Neuron (in vitro differentiated cells): ENCODE measurements at regions not wholly inside any gene's neighbourhood (a gene's known extent, or its start where the extent isn't known, plus 50 kb on each side); places are given as distances from the start of the nearest gene placed in this dataset.

ENCODE experiments used
- H2AFZ ChIP-seq: one replicate; pipeline ENCODE4 v1.6.1; 2013; ENCODE audit warnings: low read depth, mild to moderate bottlenecking, inconsistent platforms, low read length, moderate library complexity
- H3K27me3 ChIP-seq: one replicate; pipeline ENCODE4 v1.6.1; 2013; ENCODE audit warnings: low read length; ENCODE audit not compliant: insufficient read depth
- H3K36me3 ChIP-seq: one replicate; pipeline ENCODE4 v1.6.1; 2013; ENCODE audit warnings: low read length; ENCODE audit not compliant: insufficient read depth
- H3K4me1 ChIP-seq: one replicate; pipeline ENCODE4 v1.6.1; 2013; ENCODE audit warnings: low read length; ENCODE audit not compliant: insufficient read depth
- H3K4me3 ChIP-seq: 2 replicates; pipeline ENCODE4 v1.5.1; 2013; ENCODE audit warnings: mild to moderate bottlenecking, low read length, moderate library complexity
- H3K9me3 ChIP-seq: one replicate; pipeline ENCODE4 v1.6.1; 2013; ENCODE audit warnings: low read length

GRCh38 chr3:75061806-75062205 lies 447.3 kb upstream of the CNTN3 start:
- Histone ChIP-seq H3K36me3 (no peaks in the 10 kb centered on the region), H3K4me3 (no peak overlapping the region), H3K4me1 (no peaks in the 10 kb centered on the region), H3K9me3 (no peaks in the 10 kb centered on the region), H3K27me3 (no peaks in the 10 kb centered on the region), H2AFZ (no peak overlapping the region)

- Histone ChIP-seq H3K4me3 (no peak overlapping the region), H3K9me3 (no peaks in the 10 kb centered on the region)
These were observed 460.7 kb upstream of the CNTN3 start for GRCh38 chr3:75075158-75075557.

DNA sequence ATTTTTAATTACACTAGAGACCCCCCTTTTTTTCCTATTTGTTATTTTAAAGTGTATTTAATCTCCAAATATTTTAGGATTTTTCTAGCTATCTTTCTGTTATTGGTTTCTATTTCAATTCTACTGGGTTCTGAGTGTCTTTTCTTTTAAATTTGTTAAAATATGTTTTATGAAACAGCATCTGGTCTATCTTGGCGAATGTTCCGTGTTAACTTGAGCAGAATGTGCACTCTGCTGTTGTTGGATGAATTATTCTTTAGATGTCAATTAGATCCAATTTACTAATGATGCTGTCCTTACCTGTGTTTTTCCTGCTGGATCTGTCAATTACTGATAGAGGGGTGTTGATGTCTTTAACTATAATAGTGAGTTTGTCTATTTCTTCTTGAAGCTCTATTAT lies 462.0 kb upstream of the CNTN3 start:
- no peak overlapping the region for H2AFZ ChIP-seq

More at GRCh38 chr3:75075158-75075557, 460.7 kb upstream of the CNTN3 start:
- H3K4me1 ChIP-seq = no peaks in the 10 kb centered on the region
- no peaks in the 10 kb centered on the region for H3K36me3 ChIP-seq
- H2AFZ ChIP-seq = no peak overlapping the region
- no peaks in the 10 kb centered on the region for H3K27me3 ChIP-seq

DNA sequence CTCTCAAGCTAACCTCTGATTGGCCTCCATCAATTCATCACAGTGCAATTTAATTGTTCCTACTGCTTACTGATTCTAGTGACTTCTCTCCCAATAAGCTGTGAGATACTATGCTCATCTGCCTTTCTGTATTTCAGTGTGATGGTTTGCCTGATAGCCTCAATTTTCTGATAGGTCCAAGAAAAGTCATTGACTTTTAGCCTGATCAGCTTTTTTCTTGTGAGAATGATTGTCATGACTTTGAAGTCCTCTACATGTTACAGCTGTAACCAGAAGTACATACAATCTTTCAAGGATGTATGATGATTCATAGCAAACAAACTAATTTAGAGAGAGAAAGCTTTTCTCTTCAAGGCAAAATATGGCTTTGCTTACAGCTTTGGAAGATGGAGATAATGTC lies 463.8 kb upstream of the CNTN3 start:
- Histone ChIP-seq H3K27me3 (no peaks in the 10 kb centered on the region), H3K4me1 (no peaks in the 10 kb centered on the region), H3K9me3 (no peaks in the 10 kb centered on the region), H2AFZ (no peak overlapping the region), H3K4me3 (no peak overlapping the region), H3K36me3 (no peaks in the 10 kb centered on the region)

More for the DNA sequence above, 462.0 kb upstream of the CNTN3 start:
- Histone ChIP-seq H3K27me3 (no peaks in the 10 kb centered on the region), H3K36me3 (no peaks in the 10 kb centered on the region), H3K4me1 (no peaks in the 10 kb centered on the region), H3K4me3 (no peak overlapping the region), H3K9me3 (no peaks in the 10 kb centered on the region)

DNA sequence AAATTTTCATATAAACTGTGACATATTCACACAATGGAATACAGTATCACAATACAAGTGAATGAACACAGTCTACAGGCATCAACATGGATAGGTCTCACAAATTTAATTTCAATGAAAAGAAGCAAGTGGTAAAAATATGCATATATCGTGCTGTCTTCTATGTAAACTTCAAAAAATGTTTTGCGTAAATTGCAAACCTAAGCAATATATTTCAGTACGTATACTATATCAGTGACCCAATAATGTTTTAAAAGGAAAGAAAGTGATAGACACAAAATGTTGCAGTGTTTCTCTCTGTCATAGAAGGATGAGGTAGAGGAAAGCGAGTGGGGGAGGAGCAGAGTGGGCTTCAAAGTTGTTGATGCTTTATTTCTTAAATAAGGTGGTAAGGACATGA lies 468.4 kb upstream of the CNTN3 start:
- Histone ChIP-seq H3K9me3 (no peaks in the 10 kb centered on the region), H3K4me3 (no peak overlapping the region), H2AFZ (no peak overlapping the region), H3K4me1 (peaks cover 5% of the 10 kb centered on the region), H3K27me3 (no peaks in the 10 kb centered on the region), H3K36me3 (no peaks in the 10 kb centered on the region)

GRCh38 chr3:75089841-75090240 lies 475.4 kb upstream of the CNTN3 start:
- H3K4me3 ChIP-seq = no peak overlapping the region
- H3K4me1 ChIP-seq = no peaks in the 10 kb centered on the region
- no peaks in the 10 kb centered on the region for H3K36me3 ChIP-seq
- no peak overlapping the region for H2AFZ ChIP-seq
- no peaks in the 10 kb centered on the region for H3K27me3 ChIP-seq
- no peaks in the 10 kb centered on the region for H3K9me3 ChIP-seq

DNA sequence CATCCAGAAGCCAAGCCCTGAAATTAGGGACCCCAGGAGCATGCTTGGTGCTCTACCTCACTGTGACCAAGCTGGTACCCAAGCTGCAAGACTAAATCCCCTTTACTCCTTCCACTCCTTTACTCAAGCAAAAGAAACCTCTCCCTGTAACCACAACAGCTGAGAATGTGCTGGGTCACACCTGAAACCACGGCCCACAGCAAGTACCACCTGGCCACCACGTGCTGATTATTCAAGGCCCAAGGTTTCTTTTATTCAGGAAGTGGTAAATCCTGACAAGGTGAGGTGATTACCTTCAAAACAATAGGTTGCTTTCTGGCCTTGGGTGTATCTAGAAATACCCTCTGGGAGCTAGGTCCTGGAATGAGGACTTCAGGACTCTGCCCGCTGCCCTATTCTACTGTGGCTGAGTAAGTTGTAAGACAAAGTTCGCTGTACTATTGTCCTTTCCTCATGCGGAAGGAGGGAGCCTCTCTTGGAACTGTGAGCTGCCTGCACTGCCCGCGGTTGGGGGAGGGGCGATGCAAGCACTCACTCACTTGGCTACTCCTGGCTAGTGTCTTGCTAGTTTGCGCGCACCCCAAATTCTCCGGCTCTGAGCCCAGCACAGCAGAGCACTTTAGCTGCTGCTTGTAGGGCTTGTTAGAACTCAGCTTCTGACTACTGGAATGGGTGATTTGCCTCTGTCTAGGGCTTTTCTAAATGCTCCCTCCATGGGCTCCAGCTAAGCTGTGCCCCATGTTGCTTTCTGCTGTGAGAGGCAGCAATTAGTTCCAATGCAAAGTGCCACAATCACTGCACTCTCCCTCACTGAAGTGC lies 487.1 kb upstream of the CNTN3 start:
- Histone ChIP-seq H3K36me3 (no peaks in the 10 kb centered on the region), H3K9me3 (no peaks in the 10 kb centered on the region), H2AFZ (peak overlapping the region; percentile 31), H3K27me3 (no peaks in the 10 kb centered on the region), H3K4me3 (no peak overlapping the region), H3K4me1 (peaks cover 5% of the 10 kb centered on the region)

DNA sequence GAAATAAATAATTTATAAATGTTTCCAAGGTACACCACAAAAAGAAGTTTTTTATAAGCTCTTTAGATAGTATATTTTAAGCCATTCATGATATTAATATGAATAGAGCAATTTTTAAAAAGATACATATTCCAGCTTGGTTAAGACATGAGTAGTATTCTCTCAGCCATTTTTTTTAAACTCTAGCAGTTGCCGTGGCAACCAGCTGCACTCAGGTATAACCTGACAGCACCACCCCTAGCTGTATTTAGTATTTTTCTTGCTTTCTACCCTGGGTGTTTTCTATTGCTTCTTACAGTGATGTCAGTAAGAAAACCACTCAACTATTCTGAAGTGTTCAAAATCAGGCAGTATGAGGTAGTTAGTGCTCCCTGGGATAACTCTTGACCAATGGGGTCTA lies 496.3 kb upstream of the CNTN3 start:
- Histone ChIP-seq H2AFZ (no peak overlapping the region), H3K4me3 (no peak overlapping the region), H3K9me3 (no peaks in the 10 kb centered on the region), H3K36me3 (no peaks in the 10 kb centered on the region), H3K27me3 (no peaks in the 10 kb centered on the region), H3K4me1 (no peaks in the 10 kb centered on the region)

DNA sequence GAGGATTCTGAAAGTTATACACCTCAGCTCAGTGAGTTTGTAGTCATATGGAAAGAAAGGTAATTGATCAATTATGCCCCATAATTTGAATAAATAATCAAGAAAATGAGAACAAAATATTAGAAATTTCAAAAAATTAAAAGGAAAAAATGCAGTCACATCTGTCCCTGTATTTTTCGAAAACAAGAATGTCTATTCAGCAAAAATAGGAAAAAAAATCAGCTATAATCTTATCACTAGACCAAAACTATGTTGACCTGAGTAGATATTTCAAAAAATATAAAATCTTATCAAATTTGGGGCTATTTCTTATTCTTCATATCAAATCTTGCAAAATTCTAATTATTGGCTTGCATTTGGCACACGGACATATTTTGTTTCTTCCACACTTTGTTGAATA lies 501.2 kb upstream of the CNTN3 start:
- Histone ChIP-seq H3K27me3 (no peaks in the 10 kb centered on the region), H3K9me3 (no peaks in the 10 kb centered on the region), H3K36me3 (no peaks in the 10 kb centered on the region), H3K4me3 (no peak overlapping the region), H3K4me1 (no peaks in the 10 kb centered on the region), H2AFZ (no peak overlapping the region)

DNA sequence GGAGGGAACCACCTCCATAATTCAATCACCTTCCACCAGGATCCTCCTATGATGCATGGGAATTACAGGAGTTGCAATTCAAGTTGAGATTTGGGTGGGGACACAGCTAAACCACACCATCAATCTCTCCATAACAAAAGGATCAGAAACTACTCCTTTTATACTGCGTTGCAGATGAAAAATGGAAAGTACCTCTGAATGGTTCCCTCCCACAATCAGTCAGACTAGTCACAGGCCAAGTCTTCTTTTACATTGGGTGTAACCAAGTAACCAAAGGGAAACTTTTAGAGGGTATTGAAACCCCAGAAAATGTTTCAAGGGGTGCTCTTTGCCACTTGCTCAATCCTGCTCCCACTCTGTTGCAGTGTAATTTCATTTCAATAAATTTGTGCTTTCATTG lies 504.3 kb upstream of the CNTN3 start:
- Histone ChIP-seq H3K4me3 (no peak overlapping the region), H3K36me3 (no peaks in the 10 kb centered on the region), H3K4me1 (no peaks in the 10 kb centered on the region), H3K27me3 (no peaks in the 10 kb centered on the region), H3K9me3 (no peaks in the 10 kb centered on the region), H2AFZ (no peak overlapping the region)

DNA sequence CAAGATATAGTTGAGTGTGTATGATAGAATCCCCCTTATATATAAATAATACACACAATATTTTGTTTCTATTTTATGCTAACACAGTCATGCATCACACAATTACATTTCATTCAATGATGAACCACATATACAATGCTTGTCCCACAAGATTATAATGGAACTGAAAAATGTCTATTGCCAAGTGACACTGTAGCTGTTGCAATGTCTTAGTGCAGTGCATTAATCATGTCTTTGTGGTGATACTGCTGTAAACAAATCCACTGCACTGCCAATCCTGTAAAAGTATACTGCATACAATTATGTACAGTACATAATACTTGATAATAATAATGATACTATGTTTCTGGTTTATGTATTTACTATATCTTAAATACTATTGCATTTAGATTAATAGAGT lies 512.1 kb upstream of the CNTN3 start:
- no peak overlapping the region for H2AFZ ChIP-seq
- no peaks in the 10 kb centered on the region for H3K4me1 ChIP-seq
- H3K36me3 ChIP-seq = no peaks in the 10 kb centered on the region
- H3K4me3 ChIP-seq = no peak overlapping the region
- H3K9me3 ChIP-seq = no peaks in the 10 kb centered on the region
- no peaks in the 10 kb centered on the region for H3K27me3 ChIP-seq

DNA sequence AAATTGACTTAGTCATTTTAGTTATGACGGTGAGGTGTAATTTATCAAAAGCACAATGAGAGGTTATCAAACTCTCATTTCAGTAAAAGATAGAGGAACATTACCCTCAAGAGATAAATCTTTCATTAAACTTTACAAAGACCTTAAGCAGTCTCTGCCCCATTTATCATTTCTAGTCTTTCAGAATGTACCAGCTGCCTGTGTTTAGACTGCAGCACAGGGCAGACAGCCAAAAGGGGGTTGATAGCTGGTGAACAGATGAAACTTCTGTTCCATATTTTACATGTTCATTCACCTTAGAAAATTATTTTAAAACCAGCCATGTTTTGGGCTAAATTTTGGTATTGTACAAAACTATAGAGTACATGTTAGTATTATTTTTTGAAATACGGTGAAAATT lies 514.6 kb upstream of the CNTN3 start:
- H3K9me3 ChIP-seq = no peaks in the 10 kb centered on the region
- H3K4me1 ChIP-seq = no peaks in the 10 kb centered on the region
- H2AFZ ChIP-seq = no peak overlapping the region
- H3K27me3 ChIP-seq = no peaks in the 10 kb centered on the region
- H3K36me3 ChIP-seq = no peaks in the 10 kb centered on the region
- H3K4me3 ChIP-seq = no peak overlapping the region

DNA sequence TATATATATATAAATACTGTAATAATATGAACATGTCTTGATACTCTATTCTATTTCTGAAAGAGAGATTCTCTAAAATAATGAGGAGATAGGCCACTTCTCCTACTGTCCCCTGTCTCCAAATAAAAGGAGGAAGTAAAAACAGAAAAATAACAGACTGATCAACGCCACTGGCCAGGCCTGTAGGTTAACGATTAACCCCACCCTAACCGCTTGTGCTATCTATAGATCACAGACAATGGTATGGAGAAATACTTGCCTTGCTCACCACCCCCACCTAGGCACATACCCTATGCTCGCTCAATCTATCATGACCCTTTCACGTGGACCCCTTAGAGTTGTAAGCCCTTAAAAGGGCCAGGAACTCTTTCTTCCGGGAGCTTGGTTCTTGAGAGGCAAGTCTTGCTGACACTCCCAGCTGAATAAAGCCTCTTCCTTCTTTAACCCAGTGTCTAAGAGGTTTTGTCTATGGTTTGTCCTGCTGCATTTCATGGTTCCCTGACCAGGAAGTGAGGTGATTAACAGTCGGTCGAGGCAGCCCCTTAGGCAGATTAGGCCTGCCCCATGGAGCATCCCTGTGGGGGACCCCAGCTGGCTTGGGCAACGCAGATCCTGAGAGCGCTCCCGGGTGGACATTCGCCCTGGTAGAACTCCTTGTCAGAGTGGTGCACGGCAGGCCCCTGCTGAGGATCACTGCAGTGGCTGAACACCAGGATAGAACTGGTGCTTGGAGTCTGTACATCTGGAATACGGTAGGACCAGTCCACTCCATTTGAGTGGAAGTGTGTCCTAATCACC lies 521.8 kb upstream of the CNTN3 start:
- Histone ChIP-seq H2AFZ (no peak overlapping the region), H3K9me3 (no peaks in the 10 kb centered on the region), H3K4me3 (no peak overlapping the region), H3K4me1 (no peaks in the 10 kb centered on the region), H3K36me3 (no peaks in the 10 kb centered on the region), H3K27me3 (no peaks in the 10 kb centered on the region)
